ENCODE measurements at regions not wholly inside any gene's neighbourhood (a gene's known extent, or its start where the extent isn't known, plus 50 kb on each side); places are given as distances from the start of the nearest gene placed in this dataset.
"Not testable (repeated sequence)": the region's sequence is repeated elsewhere in the genome, so short reads cannot be mapped to it uniquely, and the experiment has no call there.

- TF ChIP-seq TAF1 (IDR thresholded peaks at IDR 0.05; ENCODE audit: borderline replicate concordance, low read depth, low read length) (no peak), POLR2AphosphoS5 (IDR thresholded peaks at IDR 0.05; ENCODE audit: low read depth, low read length) (no peak), POLR2A (IDR thresholded peaks at IDR 0.05; ENCODE audit: low read depth, low read length) (no peak)
- FAIRE-seq (no peak), DNase-seq (ENCODE audit: insufficient read length) (no peak)
These were observed 292.6 kb upstream of the MIR17HG start for GRCh38 chr13:91054902-91055301.

GRCh38 chr13:91056746-91057145 is 290.7 kb upstream of the MIR17HG start:
- DNase-seq (ENCODE audit: insufficient read length) (no peak), FAIRE-seq (peak; percentile 84)
- no peak for TF ChIP-seq POLR2A (IDR thresholded peaks at IDR 0.05; ENCODE audit: low read depth, low read length)

GRCh38 chr13:91057507-91057906 is 290.0 kb upstream of the MIR17HG start:
- not testable (repeated sequence) for FAIRE-seq

GRCh38 chr13:91058066-91058465 is 289.4 kb upstream of the MIR17HG start:
- TF ChIP-seq POLR2AphosphoS5 (IDR thresholded peaks at IDR 0.05; ENCODE audit: low read depth, low read length) (no peak), POLR2A (IDR thresholded peaks at IDR 0.05; ENCODE audit: low read depth, low read length) (no peak), TAF1 (IDR thresholded peaks at IDR 0.05; ENCODE audit: borderline replicate concordance, low read depth, low read length) (no peak)
- DNase-seq (ENCODE audit: insufficient read length) (no peak), FAIRE-seq (no peak)

More at GRCh38 chr13:91057507-91057906, 290.0 kb upstream of the MIR17HG start:
- not testable (repeated sequence) for DNase-seq (ENCODE audit: insufficient read length)

GRCh38 chr13:91058919-91059318 is 288.6 kb upstream of the MIR17HG start:
- TF ChIP-seq POLR2AphosphoS5 (IDR thresholded peaks at IDR 0.05; ENCODE audit: low read depth, low read length): no peak
- no peak for TF ChIP-seq TAF1 (IDR thresholded peaks at IDR 0.05; ENCODE audit: borderline replicate concordance, low read depth, low read length)
- TF ChIP-seq POLR2A (IDR thresholded peaks at IDR 0.05; ENCODE audit: low read depth, low read length): no peak
- DNase-seq (ENCODE audit: insufficient read length): no peak
- no peak for FAIRE-seq

- DNase-seq (ENCODE audit: insufficient read length) (no peak), FAIRE-seq (no peak)
- TF ChIP-seq TAF1 (IDR thresholded peaks at IDR 0.05; ENCODE audit: borderline replicate concordance, low read depth, low read length) (no peak), POLR2AphosphoS5 (IDR thresholded peaks at IDR 0.05; ENCODE audit: low read depth, low read length) (no peak), POLR2A (IDR thresholded peaks at IDR 0.05; ENCODE audit: low read depth, low read length) (no peak)
These were observed 280.7 kb upstream of the MIR17HG start for GRCh38 chr13:91066745-91067144.

- DNase-seq (ENCODE audit: insufficient read length): no peak
- FAIRE-seq: no peak
- TF ChIP-seq POLR2AphosphoS5 (IDR thresholded peaks at IDR 0.05; ENCODE audit: low read depth, low read length) (no peak), TAF1 (IDR thresholded peaks at IDR 0.05; ENCODE audit: borderline replicate concordance, low read depth, low read length) (no peak), POLR2A (IDR thresholded peaks at IDR 0.05; ENCODE audit: low read depth, low read length) (no peak)
These were observed 275.0 kb upstream of the MIR17HG start for GRCh38 chr13:91072486-91072885.

GRCh38 chr13:91074091-91074490 is 273.4 kb upstream of the MIR17HG start:
- FAIRE-seq (no peak), DNase-seq (ENCODE audit: insufficient read length) (no peak)
- TF ChIP-seq TAF1 (IDR thresholded peaks at IDR 0.05; ENCODE audit: borderline replicate concordance, low read depth, low read length) (no peak), POLR2AphosphoS5 (IDR thresholded peaks at IDR 0.05; ENCODE audit: low read depth, low read length) (no peak), POLR2A (IDR thresholded peaks at IDR 0.05; ENCODE audit: low read depth, low read length) (no peak)

- no peak for FAIRE-seq
- DNase-seq (ENCODE audit: insufficient read length): no peak
- TF ChIP-seq POLR2AphosphoS5 (IDR thresholded peaks at IDR 0.05; ENCODE audit: low read depth, low read length): no peak
- no peak for TF ChIP-seq POLR2A (IDR thresholded peaks at IDR 0.05; ENCODE audit: low read depth, low read length)
- no peak for TF ChIP-seq TAF1 (IDR thresholded peaks at IDR 0.05; ENCODE audit: borderline replicate concordance, low read depth, low read length)
These were observed 270.7 kb upstream of the MIR17HG start for GRCh38 chr13:91076830-91077229.

GRCh38 chr13:91078093-91078679 is 269.3 kb upstream of the MIR17HG start:
- TF ChIP-seq POLR2AphosphoS5 (IDR thresholded peaks at IDR 0.05; ENCODE audit: low read depth, low read length) (no peak), POLR2A (IDR thresholded peaks at IDR 0.05; ENCODE audit: low read depth, low read length) (no peak), TAF1 (IDR thresholded peaks at IDR 0.05; ENCODE audit: borderline replicate concordance, low read depth, low read length) (no peak)
- DNase-seq (ENCODE audit: insufficient read length) (no peak), FAIRE-seq (no peak)

- FAIRE-seq: peak; percentile 17
- TF ChIP-seq POLR2A (IDR thresholded peaks at IDR 0.05; ENCODE audit: low read depth, low read length): no peak
- no peak for TF ChIP-seq TAF1 (IDR thresholded peaks at IDR 0.05; ENCODE audit: borderline replicate concordance, low read depth, low read length)
- no peak for TF ChIP-seq POLR2AphosphoS5 (IDR thresholded peaks at IDR 0.05; ENCODE audit: low read depth, low read length)
- DNase-seq (ENCODE audit: insufficient read length): no peak
These were observed 268.3 kb upstream of the MIR17HG start for GRCh38 chr13:91079176-91079575.

- TF ChIP-seq POLR2A (IDR thresholded peaks at IDR 0.05; ENCODE audit: low read depth, low read length) (no peak), POLR2AphosphoS5 (IDR thresholded peaks at IDR 0.05; ENCODE audit: low read depth, low read length) (no peak)
- FAIRE-seq (no peak), DNase-seq (ENCODE audit: insufficient read length) (no peak)
These were observed 262.4 kb upstream of the MIR17HG start for GRCh38 chr13:91085127-91085526.

Data from GM12892 (cell line).